ENCODE measurements at regions not wholly inside any gene's neighbourhood (a gene's known extent, or its start where the extent isn't known, plus 50 kb on each side); places are given as distances from the start of the nearest gene placed in this dataset.

GRCh38 chr6:26260725-26261490 lies 104.1 kb upstream of the BTN3A2 start:
- TF ChIP-seq EZH2phosphoT487 (IDR thresholded peaks at IDR 0.05; ENCODE audit: borderline replicate concordance, low read depth, low read length) (no peak), CTCF (conservative IDR thresholded peaks at IDR 0.05; ENCODE audit: low read length) (no peak)
